ENCODE measurements at regions not wholly inside any gene's neighbourhood (a gene's known extent, or its start where the extent isn't known, plus 50 kb on each side); places are given as distances from the start of the nearest gene placed in this dataset.
A peak's percentile ranks its signal among the peaks of the same experiment; 100 is the strongest.
"Not testable (repeated sequence)": the region's sequence is repeated elsewhere in the genome, so short reads cannot be mapped to it uniquely, and the experiment has no call there.

GRCh38 chr11:19627566-19627965 is 85.1 kb upstream of the NAV2 start:
- DNase-seq (ENCODE audit: low spot score) = no peak

DNA sequence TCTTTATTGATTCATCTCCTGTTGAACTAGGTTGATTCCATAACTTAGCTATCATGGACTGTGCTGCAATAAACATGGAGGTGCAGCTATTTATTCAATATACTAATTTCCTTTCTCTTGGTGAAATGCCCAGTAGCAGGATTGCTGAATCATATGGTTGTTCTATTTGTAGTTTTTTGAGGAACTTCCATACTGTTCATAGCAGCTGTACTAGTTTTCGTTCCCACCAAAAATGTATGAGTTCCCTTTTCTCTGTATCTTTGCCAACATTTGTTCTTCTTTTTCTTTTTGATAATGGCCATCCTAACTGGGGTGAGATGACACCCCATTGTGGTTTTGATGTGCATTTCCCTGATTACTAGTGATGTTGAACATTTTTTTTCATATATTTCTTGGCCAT is 87.2 kb upstream of the NAV2 start:
- DNase-seq (ENCODE audit: low spot score) = no peak

DNA sequence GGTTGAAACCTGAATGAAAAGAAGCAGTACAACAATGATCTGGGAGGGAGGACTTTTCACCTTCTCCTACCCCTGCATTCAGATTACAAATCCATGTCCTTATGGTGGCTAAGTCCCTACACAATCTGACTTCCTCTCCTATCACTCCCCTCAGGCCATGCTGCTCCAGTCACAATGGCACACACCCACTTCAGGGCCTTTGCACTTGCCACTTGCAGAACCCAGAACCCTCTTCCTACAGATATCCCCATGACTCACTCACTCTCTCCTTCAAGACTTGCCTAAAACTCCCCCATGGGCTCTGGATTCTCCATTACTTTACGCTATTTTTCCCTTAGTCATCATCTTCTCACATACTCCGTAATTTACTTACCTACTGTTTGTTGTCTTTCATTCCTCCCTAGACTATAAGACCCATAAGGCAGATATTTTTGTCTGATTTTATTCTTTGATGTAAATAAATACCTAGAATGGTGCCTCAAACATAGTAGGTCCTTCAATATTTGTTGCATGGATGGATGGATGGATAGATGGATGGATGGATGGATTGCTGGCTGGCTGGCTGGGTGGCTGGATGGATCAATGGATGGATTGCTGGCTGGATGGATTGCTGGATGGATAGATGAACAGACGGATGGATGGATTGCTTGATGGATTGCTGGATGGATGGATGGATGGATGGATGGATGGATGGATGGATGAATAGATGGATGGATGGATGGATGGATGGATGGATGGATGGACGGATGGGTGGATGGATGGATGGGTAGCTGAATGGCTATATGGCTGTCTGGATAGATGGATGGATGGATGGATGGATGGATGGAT is 94.7 kb upstream of the NAV2 start:
- no peak for DNase-seq (ENCODE audit: low spot score)

DNA sequence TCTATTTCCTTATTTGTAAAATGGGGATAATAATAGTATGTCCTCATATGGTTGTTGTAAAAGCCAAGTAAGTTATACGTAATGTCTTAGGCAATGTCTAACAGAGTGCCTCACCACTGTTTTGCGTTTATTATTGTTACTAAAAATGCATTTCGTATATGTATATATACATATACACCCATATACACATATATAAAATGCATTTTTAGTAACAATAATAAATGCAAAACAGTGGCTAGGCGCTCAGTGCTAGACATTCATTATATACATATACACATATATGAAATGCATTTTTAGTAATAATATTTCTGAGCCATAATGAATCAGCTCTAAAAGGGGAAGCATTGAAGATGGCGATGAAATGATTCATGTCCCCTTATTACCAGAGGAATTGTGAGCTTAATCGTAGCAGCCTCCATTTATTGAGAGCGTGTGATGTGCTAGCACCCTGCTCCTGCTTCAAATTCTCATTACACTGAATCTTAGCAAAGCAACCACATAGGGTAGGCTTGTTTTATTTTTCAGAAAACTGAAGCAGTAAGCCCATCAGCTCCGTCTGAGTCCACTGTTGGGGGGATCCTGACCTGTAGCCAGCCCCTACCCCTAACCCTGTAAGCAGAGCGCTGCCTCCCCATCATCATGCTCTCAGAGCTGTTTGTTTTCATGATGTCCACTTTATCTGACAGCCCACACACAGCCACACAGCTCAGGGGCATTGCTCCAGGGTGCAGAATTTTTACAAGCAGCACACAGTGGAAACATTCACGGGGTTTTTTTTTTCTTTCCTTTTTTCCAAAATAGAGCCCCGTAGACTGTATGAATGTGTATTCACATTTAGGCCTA is 97.1 kb upstream of the NAV2 start:
- DNase-seq (ENCODE audit: low spot score) = no peak

DNA sequence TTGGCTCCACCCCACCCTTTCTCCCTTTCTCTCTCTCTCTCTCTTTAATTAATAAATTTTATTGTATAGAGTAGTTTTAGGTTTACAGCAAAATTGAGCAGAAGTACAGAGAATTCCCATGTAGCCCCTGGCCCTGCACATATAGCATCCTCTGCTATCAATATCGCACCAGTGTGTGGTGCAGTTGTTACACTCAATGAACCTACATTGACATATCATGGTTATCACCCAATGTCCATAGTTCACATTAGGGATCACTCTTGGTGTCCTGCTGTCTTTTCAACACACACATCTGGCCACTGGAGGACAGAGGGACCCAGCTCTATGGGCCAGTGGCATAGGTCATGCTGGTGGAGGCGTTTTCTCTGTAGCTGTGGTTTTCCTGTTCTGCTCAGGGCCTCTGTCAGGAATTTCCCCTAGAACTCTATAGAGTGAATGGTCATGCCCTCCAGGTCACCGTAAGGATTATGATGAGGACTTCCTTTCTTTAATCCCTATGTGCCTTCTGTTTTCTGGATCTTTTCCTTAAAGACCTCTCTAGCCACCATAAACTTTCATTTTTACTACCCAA is 98.2 kb upstream of the NAV2 start:
- DNase-seq (ENCODE audit: low spot score) = no peak

GRCh38 chr11:19612025-19612424 is 100.6 kb upstream of the NAV2 start:
- DNase-seq (ENCODE audit: low spot score) = not testable (repeated sequence)

DNA sequence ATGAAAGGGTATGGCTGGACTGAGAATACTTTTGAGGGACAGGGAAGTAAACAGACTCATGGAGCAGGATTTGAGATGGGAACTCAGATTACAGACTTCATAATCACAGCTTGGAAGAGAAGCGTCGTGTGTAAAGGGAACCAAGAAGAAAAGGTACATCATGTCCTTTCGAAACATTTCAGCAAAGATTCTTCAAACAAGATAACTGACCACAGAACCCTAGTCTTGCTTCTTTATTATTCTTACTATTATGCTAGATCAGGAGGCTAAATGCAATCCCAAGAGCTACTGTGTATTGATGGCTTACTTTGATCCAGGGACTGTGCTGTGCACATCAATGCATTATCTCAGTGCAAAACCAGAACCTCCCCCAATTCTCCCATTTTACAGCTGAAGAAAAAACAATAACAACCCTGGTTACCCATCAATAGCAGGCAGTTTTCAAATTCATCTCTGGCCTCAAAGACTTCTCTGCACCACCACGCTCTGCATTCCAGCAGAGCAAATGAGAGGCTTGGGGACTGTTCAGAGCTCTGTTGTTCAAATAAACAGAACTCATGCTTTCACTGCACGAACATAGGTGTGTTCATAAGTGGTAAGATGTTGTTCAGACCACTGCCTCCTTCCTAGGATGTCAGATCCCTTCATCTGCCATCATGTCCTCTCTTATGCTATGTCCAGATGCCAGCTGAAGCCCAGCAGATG is 104.8 kb upstream of the NAV2 start:
- peak; percentile 29 for DNase-seq (ENCODE audit: low spot score)

- DNase-seq (ENCODE audit: low spot score) = no peak
Observed at GRCh38 chr11:19606856-19607655, 105.6 kb upstream of the NAV2 start.

DNA sequence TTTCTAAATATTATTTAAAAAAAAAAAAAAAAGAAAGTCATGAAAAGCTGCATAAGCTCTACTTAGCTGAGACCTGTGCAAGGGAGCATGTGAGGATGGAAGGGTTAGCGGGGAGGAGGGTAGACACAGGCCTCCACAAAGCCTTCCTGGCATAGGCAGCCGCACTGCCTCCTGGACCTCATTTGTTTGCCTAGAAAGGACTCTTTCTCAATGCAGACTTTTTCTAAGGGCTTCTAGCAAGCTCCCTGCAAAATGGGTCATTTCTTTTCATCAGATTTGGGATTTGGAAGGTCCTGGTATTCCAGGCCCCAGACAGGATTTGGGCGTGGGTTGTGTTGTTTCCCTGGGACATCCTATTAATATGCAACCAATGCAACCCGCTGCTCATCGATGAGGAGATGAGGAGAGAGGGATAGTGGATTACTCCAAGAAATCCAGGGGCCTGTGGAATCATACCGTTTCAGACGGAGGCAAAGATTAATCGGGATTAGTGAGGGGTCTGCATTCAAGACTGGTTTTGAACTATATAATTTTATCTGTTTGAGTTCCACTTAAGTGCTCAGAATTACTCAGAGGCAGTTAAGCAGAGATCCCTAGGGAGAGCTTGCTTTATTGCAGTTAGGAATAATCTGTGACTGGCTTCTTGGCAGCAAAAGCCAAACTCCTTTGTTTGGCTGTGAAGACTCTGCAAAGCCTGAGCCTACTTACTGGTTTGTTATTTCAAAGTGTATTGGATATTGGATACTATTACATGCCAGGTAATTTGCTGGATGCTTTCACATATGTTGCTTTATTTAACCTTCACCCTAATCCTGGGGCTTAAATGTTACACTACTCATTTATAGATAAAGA is 106.9 kb upstream of the NAV2 start:
- no peak for DNase-seq (ENCODE audit: low spot score)

DNA sequence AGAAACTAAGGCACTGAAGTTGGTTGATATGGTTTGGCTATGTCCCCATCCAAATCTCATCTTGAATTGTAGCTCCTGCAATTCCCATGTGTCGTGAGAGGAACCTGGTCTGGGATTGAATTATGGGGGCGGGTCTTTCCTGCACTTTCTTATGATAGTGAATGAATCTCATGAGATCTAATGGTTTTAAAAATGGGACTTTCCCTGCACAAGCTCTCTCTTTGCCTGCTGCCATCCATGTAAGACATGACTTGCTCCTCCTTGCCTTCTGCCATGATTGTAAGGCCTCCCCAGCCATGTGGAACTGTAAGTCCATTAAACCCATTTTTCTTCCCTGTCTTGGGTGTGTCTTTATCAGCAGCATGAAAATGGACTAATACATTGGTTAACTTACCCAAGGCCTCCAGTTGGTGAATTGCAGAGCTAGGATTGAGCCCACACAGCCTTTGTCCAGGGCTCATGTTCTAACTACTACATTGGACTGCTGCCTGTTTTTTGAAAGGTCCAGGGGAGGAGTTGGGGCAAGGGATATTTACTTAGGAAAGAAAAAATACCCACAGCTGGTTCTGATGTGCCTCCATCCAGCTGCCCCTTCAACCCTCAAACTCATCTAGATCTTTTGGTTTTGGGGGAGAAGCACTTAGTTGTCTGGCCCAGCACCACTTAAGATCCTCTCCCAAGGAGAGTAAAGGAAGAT is 107.8 kb upstream of the NAV2 start:
- no peak for DNase-seq (ENCODE audit: low spot score)

DNA sequence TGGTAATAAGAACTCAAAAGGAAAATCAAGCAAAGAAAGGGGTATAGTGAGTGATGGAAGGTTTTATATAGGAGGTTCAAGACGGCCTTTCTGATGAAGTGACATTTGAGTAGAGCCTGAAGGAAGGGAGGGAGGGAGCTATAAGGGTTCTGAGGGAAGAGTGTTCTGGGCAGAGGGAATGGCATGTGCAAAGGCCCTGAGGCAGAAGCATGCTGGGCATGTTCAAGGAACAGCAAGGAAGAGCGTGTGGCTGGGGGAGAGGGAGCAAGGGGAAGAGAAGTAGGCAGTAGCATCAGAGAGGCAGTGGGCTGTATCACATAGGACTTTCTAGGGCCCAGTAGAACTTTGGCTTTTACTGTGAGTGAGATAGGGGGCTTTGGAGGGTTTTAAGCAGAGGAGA is 108.9 kb upstream of the NAV2 start:
- no peak for DNase-seq (ENCODE audit: low spot score)

DNA sequence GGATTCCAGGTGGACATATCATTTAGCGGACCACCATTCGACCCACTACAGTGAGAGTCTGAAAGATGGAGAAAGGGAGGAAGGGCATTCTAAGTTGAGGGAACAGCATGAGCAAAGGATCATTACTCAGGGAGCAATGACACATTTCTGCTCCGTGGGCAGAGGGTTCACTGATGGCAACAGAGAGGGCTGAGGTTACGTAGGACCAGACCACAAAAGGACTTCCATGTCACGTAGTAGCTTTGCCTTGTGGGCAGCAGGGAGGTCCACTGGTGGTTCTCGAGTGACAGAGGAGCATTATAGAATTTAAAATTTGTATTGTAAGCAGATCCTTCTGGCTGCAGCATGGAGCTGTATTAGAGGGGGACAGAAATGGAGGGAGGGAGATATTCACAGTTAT is 109.7 kb upstream of the NAV2 start:
- no peak for DNase-seq (ENCODE audit: low spot score)

DNA sequence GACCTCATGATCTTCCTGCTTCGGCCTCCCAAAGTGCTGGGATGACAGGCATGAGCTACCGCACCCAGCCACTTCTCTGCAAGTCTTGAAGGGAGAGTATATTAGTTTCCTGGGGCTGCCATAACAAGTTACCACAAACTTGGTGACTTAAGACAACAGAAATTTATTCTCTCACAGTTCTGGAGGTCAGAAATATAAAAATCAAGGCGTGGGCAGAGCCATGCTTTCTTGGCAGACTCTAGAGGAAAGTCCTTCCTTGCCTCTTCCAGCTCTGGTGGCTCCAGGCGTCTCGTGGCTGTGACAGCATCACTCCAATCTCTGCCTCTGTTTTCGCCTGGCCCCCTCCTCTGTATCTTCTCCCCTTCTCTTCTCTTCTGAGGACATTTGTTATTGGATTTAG is 110.2 kb upstream of the NAV2 start:
- no peak for DNase-seq (ENCODE audit: low spot score)

DNA sequence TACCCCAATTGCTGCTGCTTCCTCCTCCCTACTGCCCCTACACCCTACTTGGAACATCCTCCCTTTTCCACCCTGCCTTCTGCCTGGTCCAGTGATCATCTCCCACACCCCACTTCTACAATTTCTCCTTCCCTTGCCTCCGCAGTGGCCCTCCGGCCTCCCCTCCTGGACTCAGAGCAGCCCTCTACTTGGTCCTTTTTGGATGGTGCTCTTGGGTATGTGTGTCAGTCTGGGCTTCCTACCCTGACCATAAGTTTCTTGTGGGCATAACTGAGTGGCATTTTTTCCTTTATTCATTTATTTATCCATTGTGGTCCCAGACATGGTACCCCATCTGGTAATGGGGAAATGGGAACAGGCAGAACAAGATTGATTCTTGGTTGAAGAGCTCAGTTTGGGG is 111.4 kb upstream of the NAV2 start:
- DNase-seq (ENCODE audit: low spot score) = no peak

DNA sequence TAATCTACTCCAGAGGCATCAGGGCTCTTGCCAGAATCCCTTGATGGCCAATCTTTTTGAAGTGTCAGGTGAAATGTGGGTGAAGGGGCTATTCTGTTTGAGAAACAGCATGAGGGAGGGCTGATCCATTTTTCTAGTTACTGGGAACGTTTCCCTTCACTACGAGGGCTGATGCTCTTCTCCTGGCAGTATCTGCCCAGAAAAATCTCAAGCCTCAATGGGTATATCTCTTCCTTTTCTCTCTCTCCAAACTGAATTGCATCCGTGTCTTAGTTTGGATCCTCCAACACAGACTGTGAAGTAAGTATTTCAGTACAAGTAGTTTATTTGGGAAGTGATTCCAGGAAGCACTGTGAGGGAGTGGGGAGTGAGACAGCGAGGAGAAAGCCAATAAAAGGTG is 113.0 kb upstream of the NAV2 start:
- DNase-seq (ENCODE audit: low spot score) = no peak

GRCh38 chr11:19598876-19599486 is 113.7 kb upstream of the NAV2 start:
- no peak for DNase-seq (ENCODE audit: low spot score)

GRCh38 chr11:19598456-19598855 is 114.2 kb upstream of the NAV2 start:
- no peak for DNase-seq (ENCODE audit: low spot score)

DNA sequence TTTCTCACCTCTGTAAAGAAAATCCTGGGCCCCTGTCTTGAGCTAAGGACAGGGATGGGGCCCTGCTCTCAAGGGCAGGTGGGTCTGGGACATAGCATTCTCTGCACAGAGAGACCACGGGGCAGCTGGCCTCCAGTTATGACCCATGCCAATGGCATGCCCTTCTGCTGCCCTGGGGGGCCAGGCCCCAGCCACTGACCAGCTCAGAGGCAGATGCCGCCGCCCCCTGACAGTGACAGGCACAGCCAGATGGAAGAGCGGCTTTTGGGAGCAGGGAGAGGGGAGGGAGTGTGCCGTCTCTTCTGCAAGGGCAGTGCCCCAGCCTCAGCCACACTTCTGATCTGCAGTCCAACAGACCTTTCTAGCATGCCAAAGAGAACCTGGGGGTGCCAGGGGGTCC is 114.8 kb upstream of the NAV2 start:
- DNase-seq (ENCODE audit: low spot score) = no peak

DNA sequence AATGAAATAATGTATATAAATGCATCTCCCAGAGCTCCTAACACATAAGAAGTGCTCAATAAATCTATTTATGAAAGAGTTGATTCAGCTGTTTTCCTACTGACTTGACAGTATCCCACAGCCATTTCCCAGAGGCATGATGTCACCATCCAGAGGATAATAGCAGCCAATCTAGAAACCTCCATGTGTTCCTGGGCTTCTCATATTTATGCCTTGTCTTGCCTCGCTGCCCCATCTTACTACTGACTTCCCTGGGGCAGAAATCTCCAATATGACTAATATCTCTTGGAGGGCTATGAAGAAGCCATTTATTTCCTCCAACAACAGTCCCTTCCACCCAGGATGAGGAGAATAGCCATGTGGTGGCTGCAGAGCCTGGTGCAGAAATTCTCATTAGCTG is 115.4 kb upstream of the NAV2 start:
- DNase-seq (ENCODE audit: low spot score) = no peak

Measured in AG08396 (cell line).